ENCODE measurements at regions not wholly inside any gene's neighbourhood (a gene's known extent, or its start where the extent isn't known, plus 50 kb on each side); places are given as distances from the start of the nearest gene placed in this dataset.

DNA sequence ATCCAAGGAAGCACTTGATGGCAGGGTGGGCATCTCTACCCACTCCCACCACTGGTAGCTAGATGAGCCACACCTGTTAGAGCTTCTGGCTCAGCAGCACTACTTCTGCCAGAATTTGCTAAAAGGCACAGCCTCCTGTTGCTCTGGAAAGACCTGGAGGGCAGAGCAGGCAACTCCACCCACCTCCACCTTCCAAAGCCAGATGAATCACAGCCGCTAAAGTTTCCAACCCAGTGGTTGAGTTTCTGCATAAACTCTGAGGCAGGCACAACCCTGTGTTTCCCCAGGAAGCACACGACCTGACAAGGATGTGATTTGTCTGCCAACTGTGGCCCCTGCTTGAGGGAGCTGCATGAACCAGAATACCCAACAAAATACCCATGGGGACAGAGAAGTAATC is 111.6 kb upstream of the GCFC2 start:
- H3K4me3 ChIP-seq (ENCODE audit: low read length) = no peak overlapping the region
- no peaks in the 10 kb centered on the region for H3K27me3 ChIP-seq (ENCODE audit: control insufficient read depth, insufficient read depth, low read length)
- no peaks in the 10 kb centered on the region for H3K4me1 ChIP-seq (ENCODE audit: control insufficient read depth, low read depth, low read length)
- H3K36me3 ChIP-seq (ENCODE audit: control insufficient read depth, low read depth, low read length) = no peaks in the 10 kb centered on the region
- no peak overlapping the region for H3K9ac ChIP-seq (ENCODE audit: low read length)
- no peaks in the 10 kb centered on the region for H3K9me3 ChIP-seq (ENCODE audit: control insufficient read depth, low read depth, low read length)
- H3K27ac ChIP-seq (ENCODE audit: low read length) = no peak overlapping the region

DNA sequence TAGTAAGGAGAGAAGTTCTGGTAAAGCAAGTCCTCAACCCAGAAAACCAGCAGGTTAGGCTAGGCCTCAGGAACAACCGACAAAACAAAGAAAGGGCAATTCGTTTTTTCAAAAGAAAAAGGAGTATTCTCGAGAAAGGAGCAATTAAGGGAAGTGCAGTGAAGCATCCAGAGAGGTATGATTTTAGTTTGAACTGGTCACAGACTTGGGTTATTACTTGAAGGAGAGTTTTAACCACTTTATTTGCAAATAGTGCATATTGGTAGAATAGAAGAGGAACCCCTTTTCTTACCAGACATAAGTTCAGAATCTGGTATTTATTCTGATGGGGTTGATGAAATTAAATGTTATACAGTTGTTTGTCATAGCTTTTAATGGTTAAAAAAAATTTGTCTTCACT is 110.0 kb upstream of the GCFC2 start:
- Histone ChIP-seq H3K9me3 (ENCODE audit: control insufficient read depth, low read depth, low read length) (no peaks in the 10 kb centered on the region), H3K36me3 (ENCODE audit: control insufficient read depth, low read depth, low read length) (no peaks in the 10 kb centered on the region), H3K4me3 (ENCODE audit: low read length) (no peak overlapping the region)

DNA sequence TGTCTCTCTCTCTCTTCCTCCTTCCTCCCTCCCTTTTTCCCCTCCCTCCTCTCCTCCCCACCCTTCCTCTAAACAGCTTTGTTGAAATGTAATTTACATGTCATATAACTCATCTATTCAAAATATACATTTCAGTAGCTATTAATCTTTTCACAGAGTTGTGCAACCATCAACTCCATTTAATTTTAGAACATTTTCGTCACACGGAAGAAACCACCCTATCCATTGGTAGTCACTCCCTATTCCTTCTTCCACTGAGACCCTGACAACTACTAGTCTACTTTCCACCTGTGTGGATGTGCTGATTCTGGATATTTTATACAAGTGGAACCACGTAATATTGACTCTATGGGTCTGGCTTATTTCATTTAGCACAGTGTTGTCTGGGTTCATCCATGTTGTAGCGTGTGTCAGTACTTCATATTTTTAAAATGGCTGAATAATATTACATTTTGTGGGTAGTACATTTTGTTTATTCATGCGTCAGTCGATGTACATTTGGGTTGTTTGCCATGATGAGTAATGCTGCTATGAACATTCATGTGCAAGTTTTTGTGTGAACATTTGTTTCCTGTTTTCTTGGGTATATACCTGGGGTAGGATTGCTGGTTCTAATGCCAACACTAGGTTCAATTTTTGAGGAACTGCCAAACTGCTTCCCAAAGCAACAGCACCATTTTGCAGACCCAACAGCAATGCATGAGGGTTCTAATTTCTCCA is 100.1 kb upstream of the GCFC2 start:
- H3K9me3 ChIP-seq (ENCODE audit: control insufficient read depth, low read depth, low read length) = no peaks in the 10 kb centered on the region
- no peaks in the 10 kb centered on the region for H3K36me3 ChIP-seq (ENCODE audit: control insufficient read depth, low read depth, low read length)
- H3K27ac ChIP-seq (ENCODE audit: low read length) = no peak overlapping the region
- H3K9ac ChIP-seq (ENCODE audit: low read length) = no peak overlapping the region
- no peaks in the 10 kb centered on the region for H3K27me3 ChIP-seq (ENCODE audit: control insufficient read depth, insufficient read depth, low read length)
- no peaks in the 10 kb centered on the region for H3K4me1 ChIP-seq (ENCODE audit: control insufficient read depth, low read depth, low read length)
- H3K4me3 ChIP-seq (ENCODE audit: low read length) = no peak overlapping the region

More for the DNA sequence above, 110.0 kb upstream of the GCFC2 start:
- Histone ChIP-seq H3K27me3 (ENCODE audit: control insufficient read depth, insufficient read depth, low read length) (no peaks in the 10 kb centered on the region), H3K9ac (ENCODE audit: low read length) (no peak overlapping the region), H3K27ac (ENCODE audit: low read length) (no peak overlapping the region), H3K4me1 (ENCODE audit: control insufficient read depth, low read depth, low read length) (no peaks in the 10 kb centered on the region)

DNA sequence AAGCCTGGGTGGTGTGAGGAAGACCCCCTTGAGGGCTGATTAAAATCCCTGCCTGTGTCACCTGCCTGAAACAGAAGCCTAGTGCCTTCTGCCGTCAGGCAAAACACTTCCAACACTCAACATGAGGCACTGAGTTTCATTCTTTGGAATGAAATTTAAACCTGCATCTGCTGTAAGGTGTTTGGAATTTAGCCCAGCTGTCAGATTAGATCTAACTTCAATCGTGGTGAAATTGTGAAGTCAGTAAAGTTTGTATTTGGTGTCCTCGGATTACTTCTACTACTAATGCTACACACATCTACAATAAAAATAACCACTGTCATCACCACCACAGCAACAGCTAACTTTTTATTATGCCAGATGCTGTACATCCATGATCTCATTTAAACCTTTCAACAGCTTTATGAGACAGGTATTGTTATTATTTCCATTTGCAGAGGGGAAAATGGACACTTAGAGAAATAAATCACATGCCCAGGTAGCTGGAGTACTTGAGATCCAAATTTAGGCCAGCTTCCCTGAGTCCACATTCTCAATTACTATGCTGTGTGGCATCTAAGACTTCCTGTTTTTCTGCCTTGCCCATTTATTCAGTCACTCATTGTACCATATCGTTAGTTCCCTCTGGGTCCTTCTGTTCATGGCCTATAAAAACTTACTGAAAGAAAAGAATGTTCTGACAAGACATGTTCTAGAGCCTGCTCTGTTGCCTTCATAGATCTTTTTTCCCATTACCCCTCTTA is 98.2 kb upstream of the GCFC2 start:
- H3K27me3 ChIP-seq (ENCODE audit: control insufficient read depth, insufficient read depth, low read length) = no peaks in the 10 kb centered on the region
- no peak overlapping the region for H3K9ac ChIP-seq (ENCODE audit: low read length)
- no peak overlapping the region for H3K27ac ChIP-seq (ENCODE audit: low read length)

DNA sequence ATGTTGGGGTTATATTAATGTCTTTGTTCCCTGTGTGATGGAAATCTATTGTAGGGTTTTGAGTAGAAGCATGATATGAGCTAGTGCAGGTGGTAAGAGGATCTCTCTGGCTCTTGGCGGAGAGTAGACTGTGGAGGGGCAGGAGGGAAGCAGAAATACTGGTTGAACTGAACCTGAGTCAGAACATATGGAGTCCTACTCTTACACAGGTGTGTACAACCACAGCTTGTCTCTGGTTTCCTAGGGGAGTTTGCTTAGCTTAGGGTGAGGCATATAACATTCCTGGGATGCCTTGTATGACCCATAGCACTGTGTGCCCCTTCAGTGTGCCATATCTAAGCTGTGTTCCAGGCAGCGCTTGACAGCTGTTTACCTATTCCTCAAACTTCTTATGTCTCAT is 97.3 kb upstream of the GCFC2 start:
- Histone ChIP-seq H3K9ac (ENCODE audit: low read length) (no peak overlapping the region), H3K27ac (ENCODE audit: low read length) (no peak overlapping the region), H3K4me3 (ENCODE audit: low read length) (no peak overlapping the region), H3K36me3 (ENCODE audit: control insufficient read depth, low read depth, low read length) (no peaks in the 10 kb centered on the region), H3K9me3 (ENCODE audit: control insufficient read depth, low read depth, low read length) (no peaks in the 10 kb centered on the region), H3K4me1 (ENCODE audit: control insufficient read depth, low read depth, low read length) (no peaks in the 10 kb centered on the region), H3K27me3 (ENCODE audit: control insufficient read depth, insufficient read depth, low read length) (no peaks in the 10 kb centered on the region)

More for the DNA sequence above, 98.2 kb upstream of the GCFC2 start:
- Histone ChIP-seq H3K4me1 (ENCODE audit: control insufficient read depth, low read depth, low read length) (no peaks in the 10 kb centered on the region), H3K36me3 (ENCODE audit: control insufficient read depth, low read depth, low read length) (no peaks in the 10 kb centered on the region), H3K9me3 (ENCODE audit: control insufficient read depth, low read depth, low read length) (no peaks in the 10 kb centered on the region), H3K4me3 (ENCODE audit: low read length) (no peak overlapping the region)

DNA sequence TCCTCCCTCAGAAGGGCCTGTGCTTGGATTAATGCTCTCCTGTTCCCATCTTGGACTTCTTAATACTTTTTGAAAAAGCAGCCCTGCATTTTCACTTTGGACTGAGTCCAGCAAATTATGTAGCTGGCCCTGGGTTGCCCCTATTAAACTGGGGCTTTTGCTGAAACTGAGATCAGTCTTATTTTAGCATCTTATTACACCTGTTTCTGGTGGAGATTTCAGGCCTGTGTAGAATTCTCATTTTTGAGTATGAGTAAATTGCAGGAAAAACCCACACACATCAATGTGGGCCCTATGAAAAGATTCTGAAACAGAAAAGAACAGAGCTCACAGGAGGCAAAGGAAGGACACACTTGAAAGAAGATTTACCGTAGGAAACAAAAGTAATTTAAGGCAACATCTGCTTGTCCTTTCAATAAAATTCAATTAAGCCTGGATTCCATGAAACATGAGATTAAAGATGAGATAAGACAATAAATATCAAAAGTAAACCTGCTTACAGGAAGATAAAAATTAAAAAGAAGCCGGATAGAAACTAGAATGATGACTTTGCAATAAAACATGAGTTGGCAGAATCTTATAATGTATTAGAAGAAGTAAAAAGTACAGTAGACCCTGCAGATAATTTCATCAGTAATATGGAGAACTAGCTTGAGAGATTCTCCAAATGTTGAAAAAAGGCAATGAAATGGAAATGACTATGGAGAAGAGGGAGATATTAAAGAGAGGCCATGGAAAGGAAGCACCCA is 90.7 kb upstream of the GCFC2 start:
- Histone ChIP-seq H3K27ac (ENCODE audit: low read length) (no peak overlapping the region), H3K4me3 (ENCODE audit: low read length) (no peak overlapping the region), H3K9ac (ENCODE audit: low read length) (no peak overlapping the region)

GRCh38 chr2:75800456-75800855 is 89.7 kb upstream of the GCFC2 start:
- no peaks in the 10 kb centered on the region for H3K4me1 ChIP-seq (ENCODE audit: control insufficient read depth, low read depth, low read length)

More for the DNA sequence above, 90.7 kb upstream of the GCFC2 start:
- Histone ChIP-seq H3K9me3 (ENCODE audit: control insufficient read depth, low read depth, low read length) (no peaks in the 10 kb centered on the region), H3K27me3 (ENCODE audit: control insufficient read depth, insufficient read depth, low read length) (no peaks in the 10 kb centered on the region), H3K36me3 (ENCODE audit: control insufficient read depth, low read depth, low read length) (no peaks in the 10 kb centered on the region), H3K4me1 (ENCODE audit: control insufficient read depth, low read depth, low read length) (no peaks in the 10 kb centered on the region)

DNA sequence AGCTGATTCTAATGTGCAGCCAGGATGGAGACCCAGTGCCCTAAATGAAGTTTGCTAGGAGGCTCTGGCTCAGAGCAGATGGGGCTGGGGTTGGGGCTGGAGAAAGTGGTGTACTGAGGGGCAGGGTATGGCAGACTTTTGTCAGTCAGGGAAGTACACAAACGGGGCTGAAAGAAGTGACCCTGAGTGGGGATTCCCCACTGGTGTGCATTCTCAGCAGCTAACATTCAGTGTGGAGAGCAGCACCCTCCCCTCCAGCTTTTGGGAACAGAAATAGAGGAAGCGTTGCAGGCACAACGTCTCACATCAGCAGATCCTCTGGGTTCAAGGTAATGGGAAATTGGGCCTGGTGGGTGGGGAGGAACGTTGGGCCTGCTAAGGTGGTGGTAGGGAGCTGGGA is 89.1 kb upstream of the GCFC2 start:
- H3K27me3 ChIP-seq (ENCODE audit: control insufficient read depth, insufficient read depth, low read length) = no peaks in the 10 kb centered on the region
- H3K4me1 ChIP-seq (ENCODE audit: control insufficient read depth, low read depth, low read length) = no peaks in the 10 kb centered on the region
- H3K4me3 ChIP-seq (ENCODE audit: low read length) = no peak overlapping the region
- H3K27ac ChIP-seq (ENCODE audit: low read length) = no peak overlapping the region
- H3K9ac ChIP-seq (ENCODE audit: low read length) = no peak overlapping the region
- no peaks in the 10 kb centered on the region for H3K36me3 ChIP-seq (ENCODE audit: control insufficient read depth, low read depth, low read length)
- no peaks in the 10 kb centered on the region for H3K9me3 ChIP-seq (ENCODE audit: control insufficient read depth, low read depth, low read length)

More at GRCh38 chr2:75800456-75800855, 89.7 kb upstream of the GCFC2 start:
- H3K27ac ChIP-seq (ENCODE audit: low read length) = no peak overlapping the region
- H3K36me3 ChIP-seq (ENCODE audit: control insufficient read depth, low read depth, low read length) = no peaks in the 10 kb centered on the region
- H3K9me3 ChIP-seq (ENCODE audit: control insufficient read depth, low read depth, low read length) = no peaks in the 10 kb centered on the region
- H3K4me3 ChIP-seq (ENCODE audit: low read length) = no peak overlapping the region
- H3K9ac ChIP-seq (ENCODE audit: low read length) = no peak overlapping the region
- H3K27me3 ChIP-seq (ENCODE audit: control insufficient read depth, insufficient read depth, low read length) = no peaks in the 10 kb centered on the region

DNA sequence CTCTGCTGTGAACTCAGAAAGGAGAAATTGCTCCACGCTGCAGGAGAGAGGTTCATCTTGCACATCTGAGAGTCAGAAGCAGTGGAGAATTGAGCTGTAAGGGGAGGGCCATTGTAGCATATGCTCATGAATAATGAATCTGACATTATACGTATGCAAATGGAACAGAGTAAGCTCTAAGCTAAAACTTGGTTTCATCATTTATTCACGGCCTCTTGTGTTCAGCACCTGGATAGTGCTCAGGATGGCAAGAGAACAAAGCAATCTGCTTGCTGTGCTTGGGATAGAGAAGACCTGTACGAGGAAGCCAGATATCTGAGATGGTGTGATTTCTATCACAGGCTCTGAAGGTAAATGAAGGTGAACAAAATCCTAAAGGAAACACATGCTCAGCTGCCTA is 87.9 kb upstream of the GCFC2 start:
- Histone ChIP-seq H3K36me3 (ENCODE audit: control insufficient read depth, low read depth, low read length) (no peaks in the 10 kb centered on the region), H3K27me3 (ENCODE audit: control insufficient read depth, insufficient read depth, low read length) (no peaks in the 10 kb centered on the region), H3K9ac (ENCODE audit: low read length) (no peak overlapping the region), H3K9me3 (ENCODE audit: control insufficient read depth, low read depth, low read length) (no peaks in the 10 kb centered on the region), H3K27ac (ENCODE audit: low read length) (no peak overlapping the region), H3K4me1 (ENCODE audit: control insufficient read depth, low read depth, low read length) (no peaks in the 10 kb centered on the region), H3K4me3 (ENCODE audit: low read length) (no peak overlapping the region)

GRCh38 chr2:75792996-75793395 is 82.3 kb upstream of the GCFC2 start:
- Histone ChIP-seq H3K27me3 (ENCODE audit: control insufficient read depth, insufficient read depth, low read length) (no peaks in the 10 kb centered on the region), H3K9ac (ENCODE audit: low read length) (no peak overlapping the region), H3K4me1 (ENCODE audit: control insufficient read depth, low read depth, low read length) (peaks cover 7% of the 10 kb centered on the region), H3K36me3 (ENCODE audit: control insufficient read depth, low read depth, low read length) (no peaks in the 10 kb centered on the region), H3K9me3 (ENCODE audit: control insufficient read depth, low read depth, low read length) (no peaks in the 10 kb centered on the region), H3K4me3 (ENCODE audit: low read length) (no peak overlapping the region), H3K27ac (ENCODE audit: low read length) (no peak overlapping the region)

- H3K9me3 ChIP-seq (ENCODE audit: control insufficient read depth, low read depth, low read length) = no peaks in the 10 kb centered on the region
- no peak overlapping the region for H3K27ac ChIP-seq (ENCODE audit: low read length)
- H3K4me3 ChIP-seq (ENCODE audit: low read length) = no peak overlapping the region
- H3K9ac ChIP-seq (ENCODE audit: low read length) = no peak overlapping the region
- no peaks in the 10 kb centered on the region for H3K36me3 ChIP-seq (ENCODE audit: control insufficient read depth, low read depth, low read length)
- no peaks in the 10 kb centered on the region for H3K27me3 ChIP-seq (ENCODE audit: control insufficient read depth, insufficient read depth, low read length)
- H3K4me1 ChIP-seq (ENCODE audit: control insufficient read depth, low read depth, low read length) = peaks cover 10% of the 10 kb centered on the region
These were observed 81.4 kb upstream of the GCFC2 start for GRCh38 chr2:75792146-75792545.

Measured in iPS-18a (cell line).